ENCODE measurements at regions not wholly inside any gene's neighbourhood (a gene's known extent, or its start where the extent isn't known, plus 50 kb on each side); places are given as distances from the start of the nearest gene placed in this dataset.

GRCh38 chr10:4382811-4383210 lies 443.2 kb upstream of the AKR1E2 start:
- intact Hi-C loops (cut with DNase I): no loop called here
- Histone ChIP-seq H3K27ac (no peak overlapping the region), H3K27me3 (no peaks in the 10 kb centered on the region), H3K9me3 (no peaks in the 10 kb centered on the region), H3K4me3 (no peak overlapping the region), H3K36me3 (no peaks in the 10 kb centered on the region), H3K4me1 (peaks cover 0 to 21% (median 12%) of the 10 kb centered on the region in 4 donors)
- DNase-seq: no peak
- TF ChIP-seq CTCF (IDR thresholded peaks at IDR 0.05) (no peak), EP300 (IDR thresholded peaks at IDR 0.05) (no peak), POLR2AphosphoS5 (IDR thresholded peaks at IDR 0.05) (no peak), POLR2A (IDR thresholded peaks at IDR 0.05) (no peak)
- 43 to 66% methylated on average over 1 of the region's 1 CpG for WGBS, 2 donors

- Histone ChIP-seq H3K36me3 (no peaks in the 10 kb centered on the region), H3K27ac (no peak overlapping the region), H3K4me1 (no peaks in the 10 kb centered on the region), H3K27me3 (no peaks in the 10 kb centered on the region), H3K4me3 (no peak overlapping the region), H3K9me3 (no peaks in the 10 kb centered on the region)
- no peak for DNase-seq
- TF ChIP-seq POLR2AphosphoS5 (IDR thresholded peaks at IDR 0.05) (no peak), POLR2A (IDR thresholded peaks at IDR 0.05) (no peak), EP300 (IDR thresholded peaks at IDR 0.05) (no peak), CTCF (IDR thresholded peaks at IDR 0.05) (no peak)
- WGBS, 2 donors: 88 to 91% methylated on average over 2 of the region's 2 CpGs
- intact Hi-C loops (cut with DNase I): no loop called here
Observed at GRCh38 chr10:4373612-4374011, 452.4 kb upstream of the AKR1E2 start.

- no peaks in the 10 kb centered on the region for H3K27me3 ChIP-seq
- intact Hi-C loops (cut with DNase I): no loop called here
- H3K4me3 ChIP-seq: no peak overlapping the region
- no peak for DNase-seq
- WGBS, 2 donors: 94 to 95% methylated on average over 4 of the region's 4 CpGs
- no peaks in the 10 kb centered on the region for H3K4me1 ChIP-seq
- H3K36me3 ChIP-seq: no peaks in the 10 kb centered on the region
- TF ChIP-seq POLR2AphosphoS5 (IDR thresholded peaks at IDR 0.05) (no peak), POLR2A (IDR thresholded peaks at IDR 0.05) (no peak), CTCF (IDR thresholded peaks at IDR 0.05) (no peak)
- no peak overlapping the region for H3K27ac ChIP-seq
- H3K9me3 ChIP-seq: no peaks in the 10 kb centered on the region
Observed at GRCh38 chr10:4373098-4373497, 452.9 kb upstream of the AKR1E2 start.

GRCh38 chr10:4372601-4373000 lies 453.4 kb upstream of the AKR1E2 start:
- H3K4me1 ChIP-seq: no peaks in the 10 kb centered on the region
- H3K27ac ChIP-seq: no peak overlapping the region
- WGBS, 2 donors: 21 to 57% methylated on average over 6 of the region's 6 CpGs
- H3K9me3 ChIP-seq: no peaks in the 10 kb centered on the region
- no peak for DNase-seq
- no peaks in the 10 kb centered on the region for H3K27me3 ChIP-seq
- TF ChIP-seq POLR2A (IDR thresholded peaks at IDR 0.05) (no peak), POLR2AphosphoS5 (IDR thresholded peaks at IDR 0.05) (peak; percentile 30 to 67 (median 52)), CTCF (IDR thresholded peaks at IDR 0.05) (no peak), EP300 (IDR thresholded peaks at IDR 0.05) (peak in 1 of 4 donors; percentile 21)
- no peaks in the 10 kb centered on the region for H3K36me3 ChIP-seq
- no peak overlapping the region for H3K4me3 ChIP-seq
- intact Hi-C loops (cut with DNase I): no loop called here

GRCh38 chr10:4371691-4372295 lies 454.2 kb upstream of the AKR1E2 start:
- Histone ChIP-seq H3K4me3 (no peak overlapping the region), H3K9me3 (no peaks in the 10 kb centered on the region), H3K4me1 (no peaks in the 10 kb centered on the region), H3K27ac (no peak overlapping the region), H3K36me3 (no peaks in the 10 kb centered on the region), H3K27me3 (no peaks in the 10 kb centered on the region)
- intact Hi-C loops (cut with DNase I): no loop called here
- 82 to 93% methylated on average over 4 of the region's 4 CpGs for WGBS, 2 donors
- DNase-seq: no peak
- TF ChIP-seq CTCF (IDR thresholded peaks at IDR 0.05): no peak
- no peak for TF ChIP-seq POLR2AphosphoS5 (IDR thresholded peaks at IDR 0.05)
- TF ChIP-seq EP300 (IDR thresholded peaks at IDR 0.05): no peak
- TF ChIP-seq POLR2A (IDR thresholded peaks at IDR 0.05): no peak

All from sigmoid colon (tissue), 6 donors.